Cardiac septum (tissue), 1 donor: ENCODE measurements at regions not wholly inside any gene's neighbourhood (a gene's known extent, or its start where the extent isn't known, plus 50 kb on each side); places are given as distances from the start of the nearest gene placed in this dataset.
"Not testable (repeated sequence)": the region's sequence is repeated elsewhere in the genome, so short reads cannot be mapped to it uniquely, and the experiment has no call there.

Experiments used
- DNase-seq: peaks from one replicate; pipeline ENCODE4 v3.0.0-alpha.2; 2020; ENCODE audit warnings: low spot score
- intact Hi-C: fragments of 100-400 bp; cut with DNase I; formaldehyde crosslinking; loops from one replicate; pipeline ENCODE4 v1.14.0; 2022
- donor health status: DM: no; HTN: no; CAD: no.

DNA sequence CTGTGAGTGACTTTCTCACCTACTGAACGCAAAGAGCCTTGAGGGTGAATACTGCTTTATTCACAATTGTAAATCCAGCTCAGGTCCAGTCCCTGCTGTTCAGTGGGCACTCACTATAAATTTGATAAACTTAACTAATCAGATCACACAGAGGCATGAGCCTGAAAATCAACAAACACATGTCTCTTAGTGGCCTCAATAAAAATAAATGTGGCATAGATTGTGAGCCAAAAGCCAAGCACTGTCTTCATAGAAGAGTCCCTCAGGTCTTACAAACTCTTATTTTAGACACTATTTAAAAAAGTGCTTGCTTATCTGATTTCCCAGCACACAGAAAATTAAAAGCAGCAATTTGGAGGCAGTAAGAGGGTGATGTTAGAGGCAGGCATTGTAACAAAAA, 957.7 kb downstream of the SLITRK5 start:
- no peak for DNase-seq
- intact Hi-C loops: no loop called here

DNA sequence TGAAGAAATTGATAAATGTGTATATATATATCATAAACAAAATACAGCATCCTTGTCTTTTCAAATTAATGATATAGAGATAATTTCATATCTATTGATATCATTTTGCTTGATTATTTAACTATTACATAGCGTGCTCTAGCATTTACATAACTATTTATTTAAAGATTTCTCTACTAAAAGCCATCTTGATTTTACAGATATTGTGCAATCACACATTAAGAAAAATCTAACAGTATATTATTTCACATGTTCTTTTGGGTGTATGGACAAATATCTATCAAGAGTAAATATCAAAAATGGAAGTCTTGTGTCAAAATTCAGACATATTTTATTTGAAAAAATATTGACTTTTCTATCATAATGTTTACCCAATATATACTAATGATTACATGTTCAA, 966.8 kb downstream of the SLITRK5 start:
- DNase-seq: no peak
- intact Hi-C loops: no loop called here

DNA sequence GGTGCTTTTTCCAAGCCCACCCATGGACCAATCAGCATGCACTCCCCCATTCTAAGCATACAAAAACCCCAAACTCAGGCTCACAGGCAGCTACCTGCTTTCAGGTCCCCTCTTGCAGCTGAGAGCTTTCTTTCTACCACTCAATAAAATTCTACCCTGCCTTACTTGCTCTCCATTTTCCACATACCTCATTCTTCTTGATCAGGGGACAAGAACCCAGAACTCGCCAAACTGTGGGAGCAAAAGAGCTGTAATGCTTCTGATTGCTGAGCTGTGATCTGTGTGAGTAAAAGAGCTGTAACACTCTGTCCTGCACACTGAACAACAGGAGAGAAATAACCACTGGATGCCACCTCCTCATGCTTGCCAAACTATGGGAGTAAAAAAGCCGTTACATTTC, 972.1 kb downstream of the SLITRK5 start:
- no peak for DNase-seq
- intact Hi-C loops: no loop called here

DNA sequence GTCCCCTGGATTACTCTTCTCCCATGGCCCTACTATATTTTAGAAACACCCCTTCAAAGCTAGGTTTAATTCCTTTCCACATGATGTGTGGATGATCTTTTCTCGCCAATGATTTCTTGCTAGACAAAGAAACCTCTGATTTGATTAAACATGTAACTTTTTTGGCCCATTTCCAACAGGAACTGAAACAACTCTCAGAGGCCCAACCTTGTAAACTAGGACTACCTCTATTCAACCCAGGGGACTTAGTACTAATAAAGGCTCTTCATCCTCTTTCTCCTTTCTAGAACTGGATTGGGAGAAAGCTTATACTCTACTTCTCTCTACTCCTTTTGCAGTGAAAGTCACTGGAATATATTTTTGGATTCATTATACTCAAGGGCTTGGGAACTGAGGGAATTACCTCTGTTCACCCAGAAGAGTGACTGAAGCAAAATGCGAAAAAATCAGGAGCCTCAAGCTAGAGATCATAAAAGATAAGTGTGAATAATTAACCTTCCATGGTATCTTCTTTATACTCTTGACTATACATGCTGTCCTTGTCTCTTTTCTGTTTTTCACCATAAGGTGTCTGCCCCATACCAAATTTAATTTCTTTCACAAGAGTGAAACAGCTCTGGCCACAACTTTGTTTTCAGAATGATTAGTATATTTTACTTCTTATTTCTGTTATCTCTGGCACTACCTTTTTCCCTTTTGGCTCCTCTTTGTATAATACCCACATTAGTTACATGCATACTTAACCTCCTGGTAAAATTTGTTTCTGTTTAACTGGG, 977.6 kb downstream of the SLITRK5 start:
- no peak for DNase-seq
- intact Hi-C loops: no loop called here

DNA sequence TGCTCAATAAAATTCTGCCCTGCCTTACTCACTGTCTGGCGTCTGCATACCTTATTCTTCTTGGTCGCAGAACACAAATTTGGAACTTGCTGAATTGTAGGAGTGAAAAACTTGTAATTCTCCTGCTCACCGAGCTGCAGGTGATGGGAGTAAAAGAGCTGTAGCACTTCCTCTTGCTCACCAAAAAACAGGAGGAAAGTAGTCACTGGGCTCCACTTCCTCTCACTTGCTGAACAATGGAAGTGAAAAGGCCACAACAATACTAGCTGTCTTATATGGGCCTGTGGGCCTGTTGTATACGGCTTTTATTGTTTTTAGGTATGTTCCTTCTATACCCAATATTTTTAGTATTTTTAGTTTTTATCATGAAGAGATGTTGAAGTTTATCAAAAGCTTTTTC, 978.7 kb downstream of the SLITRK5 start:
- intact Hi-C loops: no loop called here
- no peak for DNase-seq

DNA sequence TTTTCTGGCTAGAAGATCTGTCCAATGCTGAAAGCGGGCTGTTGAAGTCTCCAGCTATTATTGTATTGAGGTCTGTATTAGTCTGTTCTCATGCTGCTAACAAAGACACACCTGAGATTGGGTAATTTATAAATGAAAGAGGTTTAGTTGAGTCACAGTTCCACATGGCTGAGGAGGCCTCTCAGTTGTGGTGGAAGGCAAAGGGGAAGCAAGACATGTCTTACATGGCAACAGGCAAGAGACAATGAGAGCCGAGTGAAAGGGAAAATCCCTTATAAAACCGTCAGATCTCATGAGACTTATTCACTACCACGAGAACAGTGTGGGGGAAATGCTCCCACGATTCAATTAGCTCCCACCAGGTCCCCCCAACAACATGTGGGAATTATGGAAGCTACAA, 980.4 kb downstream of the SLITRK5 start:
- no peak for DNase-seq
- intact Hi-C loops: no loop called here

DNA sequence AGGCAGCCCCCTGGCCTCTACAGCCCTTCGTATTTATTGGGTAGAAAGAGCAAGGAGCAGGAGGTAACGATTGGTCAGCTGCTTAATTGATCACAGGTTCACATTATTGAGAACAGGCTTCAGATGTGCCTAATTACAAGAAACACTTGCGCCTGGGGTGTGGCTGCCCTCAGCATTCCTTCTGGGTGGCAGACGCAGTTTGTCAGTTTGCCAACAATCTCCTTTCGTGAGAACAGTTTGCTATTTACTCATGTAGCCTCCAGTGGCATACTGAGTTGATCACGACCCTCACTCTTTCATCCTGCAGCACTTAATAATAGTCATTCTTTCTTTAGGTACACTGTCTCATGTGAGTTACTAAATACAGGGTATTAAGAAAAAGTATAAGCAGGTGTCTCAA, 985.6 kb downstream of the SLITRK5 start:
- intact Hi-C loops: no loop called here
- no peak for DNase-seq

DNA sequence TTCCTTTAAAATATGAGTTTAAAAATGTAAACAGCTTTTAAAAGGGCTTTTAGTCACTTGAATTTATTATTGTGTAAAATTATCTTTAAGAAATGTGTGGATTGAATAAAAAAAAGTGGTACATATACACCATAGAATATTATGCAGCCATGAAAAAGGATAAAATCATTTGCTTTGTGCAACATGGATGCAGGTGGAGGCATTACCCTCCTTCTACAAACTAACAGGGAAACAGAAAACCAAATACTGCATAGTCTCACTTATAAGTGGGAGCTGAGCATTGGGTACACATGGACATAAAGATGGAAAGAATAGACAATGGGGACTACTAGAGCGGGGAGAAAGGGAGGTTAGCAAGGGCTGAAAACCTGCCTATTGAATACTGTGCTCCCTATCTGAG, 999.3 kb downstream of the SLITRK5 start:
- intact Hi-C loops: no loop called here
- no peak for DNase-seq

DNA sequence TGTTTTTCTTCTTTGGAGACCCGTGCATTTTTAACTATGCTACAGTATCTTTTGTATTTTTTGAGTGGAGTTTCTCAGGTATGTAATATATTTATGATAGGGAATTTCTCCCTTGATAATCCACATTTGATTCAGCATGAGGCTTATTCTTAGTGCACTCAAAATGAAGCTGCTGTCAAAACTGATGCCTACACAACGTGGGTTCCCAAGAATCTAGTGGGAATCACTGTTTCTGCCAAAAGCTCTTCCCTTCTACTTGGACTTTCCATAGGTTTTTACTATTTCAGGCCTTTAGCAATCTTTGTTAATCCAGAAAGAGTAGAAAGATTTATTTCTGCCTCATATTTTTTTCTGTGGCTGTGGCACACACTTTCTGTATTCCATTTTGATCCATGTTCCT, 1003.7 kb downstream of the SLITRK5 start:
- intact Hi-C loops: no loop called here
- DNase-seq: no peak

DNA sequence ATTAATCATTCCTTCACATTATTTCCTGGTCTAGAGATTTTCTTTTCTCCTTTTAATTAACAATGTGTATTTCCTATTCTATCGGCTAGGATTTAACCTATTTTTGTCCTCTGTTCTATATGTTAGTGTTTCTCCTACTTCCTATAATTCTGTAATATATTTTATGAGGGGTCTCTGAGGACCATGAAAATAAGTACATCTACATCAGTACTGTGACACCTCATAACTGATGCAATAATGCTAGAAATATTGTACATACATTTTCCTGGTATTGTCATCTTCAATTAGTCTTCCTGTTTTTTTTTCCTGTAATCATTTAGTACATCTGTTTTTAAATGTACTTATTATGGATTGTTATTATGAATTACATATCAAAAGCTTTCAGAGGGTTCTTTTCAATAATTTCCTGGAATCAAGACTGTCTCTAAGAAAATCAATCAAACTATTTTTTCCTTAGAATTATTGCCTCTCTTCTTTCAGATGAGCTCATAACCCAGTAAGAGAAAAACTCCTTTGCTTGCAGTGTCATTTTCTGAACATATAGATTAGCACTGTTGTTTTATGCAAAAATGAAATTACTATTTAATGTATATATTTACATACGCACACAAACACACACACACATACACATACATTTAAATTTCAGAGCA, 1004.3 kb downstream of the SLITRK5 start:
- intact Hi-C loops: no loop called here
- DNase-seq: no peak

DNA sequence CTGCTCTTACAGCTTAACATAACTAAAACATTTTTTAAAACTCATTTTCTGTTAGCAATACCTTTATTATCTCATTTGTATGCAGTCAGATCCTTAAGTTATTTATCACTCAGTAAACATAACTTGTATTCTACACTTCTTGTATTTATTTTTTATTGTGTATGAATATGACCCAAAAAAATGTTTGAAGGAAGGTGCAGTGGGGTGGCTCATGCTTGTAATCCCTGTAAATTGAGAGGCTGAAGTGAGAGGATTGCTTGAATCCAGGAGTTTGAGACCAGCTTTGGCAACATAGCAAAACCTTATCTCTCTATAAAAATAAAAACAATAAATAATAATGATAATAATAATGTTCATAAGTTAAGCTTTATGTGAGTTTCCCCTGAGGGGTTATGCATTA, 1004.8 kb downstream of the SLITRK5 start:
- DNase-seq: no peak
- intact Hi-C loops: no loop called here

DNA sequence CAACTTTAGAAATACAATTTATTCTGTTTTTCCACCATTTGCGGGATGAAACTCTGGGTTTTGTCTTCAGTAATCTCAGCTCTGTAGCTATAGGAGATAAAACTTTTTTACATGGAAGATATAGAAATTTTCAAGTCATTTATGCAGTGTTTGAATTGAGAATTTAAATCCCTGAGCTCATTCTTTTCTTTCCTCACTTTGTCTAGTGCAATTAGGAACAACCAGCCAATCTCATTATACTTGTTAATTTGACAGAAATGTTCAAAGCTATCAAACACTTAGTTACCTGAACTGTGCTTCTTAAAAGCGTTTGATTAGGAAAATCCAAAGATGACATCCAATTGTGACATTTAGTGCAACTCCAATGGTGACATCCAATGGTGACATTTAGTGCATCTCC, 1014.3 kb downstream of the SLITRK5 start:
- intact Hi-C loops: no loop called here
- no peak for DNase-seq

DNA sequence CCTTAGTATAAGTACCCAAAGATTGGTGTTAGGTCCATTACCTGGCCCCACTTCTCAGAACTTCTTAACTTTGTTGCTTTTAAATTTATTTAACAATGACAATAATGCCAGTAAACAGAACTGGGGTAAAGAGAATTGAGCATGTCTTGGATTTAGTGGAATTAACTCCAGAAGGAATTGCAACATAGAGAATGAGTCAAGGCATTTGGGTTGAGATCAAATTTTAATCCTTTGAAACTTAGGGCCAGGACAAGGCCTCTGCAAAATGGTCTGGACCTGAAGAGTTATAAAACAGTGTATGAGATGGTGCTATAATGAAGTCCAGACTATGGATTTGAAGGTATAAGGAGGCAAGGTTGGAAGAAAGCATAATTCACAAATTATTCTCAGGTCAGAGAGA, 1030.4 kb downstream of the SLITRK5 start:
- intact Hi-C loops: no loop called here
- no peak for DNase-seq

DNA sequence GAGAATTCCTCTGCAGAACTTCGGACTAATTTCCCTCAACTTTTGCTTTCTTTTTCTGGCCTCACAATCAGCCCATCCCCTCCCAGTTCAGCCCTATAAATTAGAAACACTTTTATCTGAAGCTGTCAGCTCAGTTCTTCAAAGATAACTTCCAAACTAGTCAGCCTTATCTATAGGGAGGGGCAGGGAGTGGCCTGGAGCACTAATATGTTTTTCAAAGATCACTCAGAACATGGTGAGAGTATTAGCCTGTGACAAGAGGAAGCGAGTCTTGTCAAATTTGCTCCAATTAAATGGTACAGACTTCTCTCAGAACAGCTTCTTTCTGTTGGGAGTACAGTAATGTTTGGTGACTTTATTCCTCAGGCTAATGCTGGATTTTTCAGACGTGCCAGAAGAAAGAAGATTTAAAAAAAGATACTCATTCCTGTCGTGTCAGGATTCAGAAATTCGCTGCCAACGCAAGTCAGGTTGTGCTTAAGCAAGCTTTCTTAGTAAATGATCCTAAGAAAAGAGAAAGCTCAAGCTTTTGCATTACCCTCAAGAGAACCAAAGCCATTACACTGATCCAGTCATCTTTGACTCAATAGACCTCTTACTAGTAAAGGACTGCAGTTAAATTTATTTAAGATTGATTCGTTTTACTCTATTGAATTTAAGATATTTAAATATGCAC, 1033.6 kb downstream of the SLITRK5 start:
- intact Hi-C loops: no loop called here
- DNase-seq: no peak

DNA sequence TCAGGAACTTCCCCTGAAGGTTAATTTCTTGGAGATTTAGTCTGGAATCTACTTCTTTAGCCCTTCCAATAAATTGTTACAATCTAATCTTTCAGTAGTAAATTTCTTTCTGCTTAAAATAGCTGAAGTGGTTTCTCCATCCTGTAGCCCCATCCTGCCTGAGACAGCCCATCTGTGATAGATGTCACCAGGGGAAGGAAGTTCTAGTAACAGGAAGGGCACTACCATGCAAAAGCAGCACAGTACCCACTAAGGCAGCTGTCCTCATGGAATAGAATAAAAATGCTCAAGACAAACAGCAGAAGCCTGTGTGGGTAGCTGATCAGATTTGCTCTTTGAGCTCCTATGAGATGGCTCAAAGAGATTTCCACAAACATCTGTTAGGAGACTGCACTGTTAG, 1036.5 kb downstream of the SLITRK5 start:
- intact Hi-C loops: no loop called here
- DNase-seq: no peak

DNA sequence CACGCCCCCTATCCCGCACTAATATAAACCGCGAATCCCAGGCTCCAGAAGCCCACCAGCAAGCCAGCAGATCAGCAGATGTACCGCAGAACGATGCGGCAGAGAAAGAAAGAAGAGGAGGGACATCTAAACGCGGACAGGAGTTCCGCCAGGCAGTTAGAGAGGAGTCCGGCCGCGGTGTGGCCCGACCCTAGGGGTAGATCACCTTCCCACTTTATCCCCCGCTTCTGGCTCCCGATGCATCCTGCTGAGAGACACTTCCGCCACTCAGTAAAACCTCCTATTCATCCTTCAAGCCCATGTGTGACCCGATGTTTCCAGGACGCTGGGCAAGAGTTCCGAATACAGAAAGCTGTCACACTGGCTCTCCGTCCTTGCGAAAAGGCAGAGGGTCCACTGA, 1046.8 kb downstream of the SLITRK5 start:
- intact Hi-C loops: no loop called here
- no peak for DNase-seq

DNA sequence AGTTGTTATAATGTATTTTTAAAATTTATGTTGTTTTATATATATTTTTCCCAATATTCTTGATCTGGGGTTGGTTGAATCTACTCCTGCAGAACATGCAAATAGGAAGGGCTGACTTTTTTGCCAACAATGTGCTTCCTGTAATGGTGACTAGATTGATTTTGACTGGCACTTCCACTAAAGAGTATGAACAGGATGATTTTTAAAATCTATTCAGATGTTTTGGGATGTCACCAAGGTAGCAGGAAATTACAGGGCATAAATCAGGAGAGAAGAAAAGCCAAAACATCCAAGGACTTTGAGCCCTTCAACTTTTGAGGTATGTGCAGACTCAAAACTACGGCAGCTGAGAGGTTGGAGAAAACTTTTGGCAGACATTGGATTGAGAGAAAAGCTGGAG, 1047.6 kb downstream of the SLITRK5 start:
- no peak for DNase-seq
- intact Hi-C loops: no loop called here

DNA sequence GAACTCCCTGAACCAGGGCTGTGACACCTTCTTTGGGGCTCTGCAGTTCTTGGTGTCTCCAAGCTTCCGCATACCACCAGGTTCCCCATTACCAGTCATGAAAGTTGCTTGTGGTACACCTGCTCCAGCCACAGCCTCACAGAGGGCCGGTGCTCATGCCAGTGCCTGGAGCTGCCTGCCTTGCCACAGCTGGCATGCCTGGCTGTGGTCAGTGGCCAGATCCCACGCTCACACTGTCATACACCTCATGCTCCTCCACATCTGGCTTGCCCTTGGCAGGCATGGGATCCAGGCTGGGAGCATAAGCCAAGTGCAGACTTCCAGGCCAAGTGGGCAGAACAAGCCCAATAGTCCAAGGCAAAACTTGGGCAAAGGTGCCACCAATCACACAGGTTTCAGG, 1054.9 kb downstream of the SLITRK5 start:
- no peak for DNase-seq
- intact Hi-C loops: no loop called here

DNA sequence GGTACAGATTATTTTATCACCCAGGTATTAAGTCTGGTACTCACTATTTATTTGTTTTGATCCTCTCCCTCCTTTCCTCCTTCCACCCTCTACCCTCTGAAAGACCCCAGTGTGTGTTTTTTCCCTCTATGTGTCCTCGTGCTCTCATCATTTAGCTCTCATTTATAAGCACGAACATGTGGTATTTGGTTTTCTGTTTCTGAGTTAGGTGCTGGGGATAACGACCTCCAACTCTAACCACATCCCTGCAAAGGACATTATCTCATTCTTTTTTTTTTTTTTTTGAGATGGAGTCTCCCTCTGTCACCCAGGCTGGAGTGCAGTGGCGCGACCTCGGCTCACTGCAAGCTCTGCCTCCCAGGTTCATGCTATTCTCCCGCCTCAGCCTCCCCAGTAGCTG, 1056.1 kb downstream of the SLITRK5 start:
- DNase-seq, intact Hi-C loops: not testable (repeated sequence)

DNA sequence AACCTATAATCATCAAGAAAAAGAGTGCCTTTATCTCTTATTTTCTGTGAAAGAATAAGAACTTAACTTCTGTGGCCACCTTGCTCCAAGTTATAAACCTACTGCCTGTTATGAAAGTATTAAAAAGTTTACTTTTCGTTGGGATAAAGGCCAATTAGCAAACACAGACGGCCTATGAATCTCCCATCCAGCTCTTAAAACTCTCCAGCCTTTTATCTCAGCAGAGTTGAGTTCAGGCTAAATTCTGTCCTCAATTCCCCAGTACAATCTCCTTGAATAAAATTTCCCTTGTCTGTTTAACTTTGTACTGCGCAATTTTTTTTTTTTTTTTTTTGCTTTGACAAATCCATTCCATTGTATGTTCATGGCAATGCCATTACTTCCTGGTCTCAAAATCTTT, 1058.4 kb downstream of the SLITRK5 start:
- intact Hi-C loops: no loop called here
- no peak for DNase-seq

DNA sequence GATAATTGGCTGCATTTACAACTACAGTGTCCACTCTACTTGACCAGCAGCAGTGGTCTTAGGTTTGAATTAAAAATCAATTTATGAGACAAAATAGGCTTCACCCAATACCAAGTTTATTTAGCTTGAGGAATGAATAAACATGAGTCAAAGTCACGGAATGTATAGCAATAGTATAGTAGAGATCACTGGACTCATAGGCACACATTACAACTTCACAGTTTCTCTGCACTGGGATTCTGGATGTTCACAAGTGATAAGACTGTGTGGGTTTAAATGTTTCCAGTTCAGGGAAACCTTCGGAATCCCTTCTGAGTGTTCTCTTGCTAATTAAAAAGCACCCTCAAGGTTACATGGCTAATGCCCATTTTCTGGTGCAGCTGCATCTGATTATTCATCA, 1064.9 kb downstream of the SLITRK5 start:
- intact Hi-C loops: no loop called here
- no peak for DNase-seq
